ENCODE measurements at regions not wholly inside any gene's neighbourhood (a gene's known extent, or its start where the extent isn't known, plus 50 kb on each side); places are given as distances from the start of the nearest gene placed in this dataset.

- ChIA-PET CTCF (ENCODE audit: low intra/inter-chr PET ratio) (no interaction called here), POLR2A (interaction anchor here (0.6 to 2.4 kb wide), 6 partner anchors 9 to 193 kb away, joined by 3 to 8 read pairs (median 3); no protein-coding TSS in a partner anchor)
- Histone ChIP-seq H3K27ac (ENCODE audit: extremely low read depth, low read depth, low read length) (no peak overlapping the region), H3K27me3 (ENCODE audit: control insufficient read depth in 2 of 2, insufficient read depth in 2 of 2, low read length in 2 of 2) (no peaks in the 10 kb centered on the region), H3K4me2 (ENCODE audit: insufficient read depth, low read length) (no peak overlapping the region), H3K4me1 (replicated peaks in 1 of 2; ENCODE audit: control insufficient read depth in 2 of 2, insufficient read depth in 2 of 2, low read length in 2 of 2) (peaks cover 7 to 9% of the 10 kb centered on the region in 2 experiments), H3K9me1 (ENCODE audit: control insufficient read depth, insufficient read depth, low read length) (no peaks in the 10 kb centered on the region), H3K36me3 (ENCODE audit: control insufficient read depth, insufficient read depth, low read length) (no peaks in the 10 kb centered on the region), H3K4me3 (no peak overlapping the region), H3K9ac (ENCODE audit: insufficient read depth in 1 of 2, low read depth in 2 of 2, low read length in 2 of 2) (no peak overlapping the region), H2AFZ (ENCODE audit: low read depth, low read length) (no peak overlapping the region), H4K20me1 (replicated peaks; ENCODE audit: control insufficient read depth, insufficient read depth, low read length) (no peaks in the 10 kb centered on the region), H3K9me3 (replicated peaks; ENCODE audit: control insufficient read depth, insufficient read depth, low read depth, low read length) (no peaks in the 10 kb centered on the region), H3K79me2 (ENCODE audit: control insufficient read depth, insufficient read depth, low read length) (no peaks in the 10 kb centered on the region)
- WGBS (ENCODE audit: insufficient coverage, low coverage, missing lambda C conversion rate), result 61% methylated on average over 4 of the region's 4 CpGs
- in situ Hi-C loops (cut with MboI), result no loop called here
- FAIRE-seq, result no peak
- no TSS peak for BruUV-seq (replicated peaks)
- no peak for ATAC-seq
- DNase-seq (ENCODE audit: extremely low read depth in 1 of 4, low spot score in 3 of 4), result no peak
- TF ChIP-seq BRCA1 (IDR thresholded peaks at IDR 0.05) (no peak), BRCA1 (CRISPR knock-in tag; IDR thresholded peaks at IDR 0.05) (no peak), GTF2F1 (IDR thresholded peaks at IDR 0.05; ENCODE audit: low read depth, low read length) (no peak), ZNF75A (CRISPR knock-in tag; IDR thresholded peaks at IDR 0.05) (no peak), CHD1 (IDR thresholded peaks at IDR 0.05; ENCODE audit: low read length) (no peak), TARDBP (IDR thresholded peaks at IDR 0.05) (no peak), ZBTB43 (CRISPR knock-in tag; IDR thresholded peaks at IDR 0.05) (no peak), TEAD1 (CRISPR knock-in tag; IDR thresholded peaks at IDR 0.05) (no peak), STAT5A (IDR thresholded peaks at IDR 0.05; ENCODE audit: borderline replicate concordance, low read length) (no peak), KHSRP (IDR thresholded peaks at IDR 0.05) (no peak)
- intact Hi-C loops (cut with micrococcal nuclease), result no loop called here
Observed at GRCh38 chr6:43865086-43865485, 95.1 kb downstream of the VEGFA start.

All from K562 (cell line).